HK-2 (cell line): ENCODE measurements at regions not wholly inside any gene's neighbourhood (a gene's known extent, or its start where the extent isn't known, plus 50 kb on each side); places are given as distances from the start of the nearest gene placed in this dataset.

ENCODE experiments used
- DNase-seq: peaks from one replicate; pipeline ENCODE4 v3.0.0-alpha.2; 2018; ENCODE audit not compliant: unreplicated experiment

- no peak for DNase-seq
Observed at GRCh38 chr13:88085036-88085435, 413.9 kb downstream of the SLITRK5 start.

GRCh38 chr13:88086577-88086976, 415.4 kb downstream of the SLITRK5 start:
- no peak for DNase-seq

GRCh38 chr13:88097541-88097940, 426.4 kb downstream of the SLITRK5 start:
- DNase-seq: no peak

- DNase-seq: no peak
Observed at GRCh38 chr13:88103824-88104223, 432.7 kb downstream of the SLITRK5 start.

GRCh38 chr13:88104576-88104975, 433.4 kb downstream of the SLITRK5 start:
- no peak for DNase-seq

GRCh38 chr13:88107570-88107969, 436.4 kb downstream of the SLITRK5 start:
- DNase-seq: no peak

- no peak for DNase-seq
Observed at GRCh38 chr13:88112526-88112925, 441.4 kb downstream of the SLITRK5 start.

GRCh38 chr13:88115976-88116375, 444.8 kb downstream of the SLITRK5 start:
- no peak for DNase-seq

- DNase-seq: no peak
Observed at GRCh38 chr13:88118952-88119351, 447.8 kb downstream of the SLITRK5 start.

GRCh38 chr13:88124142-88124541, 453.0 kb downstream of the SLITRK5 start:
- DNase-seq: no peak

GRCh38 chr13:88125055-88125454, 453.9 kb downstream of the SLITRK5 start:
- no peak for DNase-seq

GRCh38 chr13:88136098-88136790, 465.1 kb downstream of the SLITRK5 start:
- no peak for DNase-seq

GRCh38 chr13:88142653-88143052, 471.5 kb downstream of the SLITRK5 start:
- no peak for DNase-seq

GRCh38 chr13:88144580-88144979, 473.4 kb downstream of the SLITRK5 start:
- DNase-seq: no peak

GRCh38 chr13:88153353-88153752, 482.2 kb downstream of the SLITRK5 start:
- DNase-seq: no peak

- no peak for DNase-seq
Observed at GRCh38 chr13:88154001-88154400, 482.8 kb downstream of the SLITRK5 start.

- no peak for DNase-seq
Observed at GRCh38 chr13:88162076-88162702, 491.0 kb downstream of the SLITRK5 start.

- no peak for DNase-seq
Observed at GRCh38 chr13:88176231-88176630, 505.1 kb downstream of the SLITRK5 start.

- no peak for DNase-seq
Observed at GRCh38 chr13:88183440-88183839, 512.3 kb downstream of the SLITRK5 start.

- DNase-seq: no peak
Observed at GRCh38 chr13:88188986-88189385, 517.8 kb downstream of the SLITRK5 start.

- no peak for DNase-seq
Observed at GRCh38 chr13:88189728-88190127, 518.6 kb downstream of the SLITRK5 start.

GRCh38 chr13:88196106-88196505, 524.9 kb downstream of the SLITRK5 start:
- no peak for DNase-seq

- DNase-seq: no peak
Observed at GRCh38 chr13:88217372-88217771, 546.2 kb downstream of the SLITRK5 start.

GRCh38 chr13:88217883-88218282, 546.7 kb downstream of the SLITRK5 start:
- no peak for DNase-seq
